HUDEP-2 (cell line): ENCODE measurements at regions not wholly inside any gene's neighbourhood (a gene's known extent, or its start where the extent isn't known, plus 50 kb on each side); places are given as distances from the start of the nearest gene placed in this dataset.
"Not testable (repeated sequence)": the region's sequence is repeated elsewhere in the genome, so short reads cannot be mapped to it uniquely, and the experiment has no call there.

Source experiments
- DNase-seq, 76 experiments: peaks; one replicate each; lab custom pipeline; 2025; ENCODE audit not compliant: unreplicated experiment in 76 of 76; lab: John Stamatoyannopoulos, UW

DNA sequence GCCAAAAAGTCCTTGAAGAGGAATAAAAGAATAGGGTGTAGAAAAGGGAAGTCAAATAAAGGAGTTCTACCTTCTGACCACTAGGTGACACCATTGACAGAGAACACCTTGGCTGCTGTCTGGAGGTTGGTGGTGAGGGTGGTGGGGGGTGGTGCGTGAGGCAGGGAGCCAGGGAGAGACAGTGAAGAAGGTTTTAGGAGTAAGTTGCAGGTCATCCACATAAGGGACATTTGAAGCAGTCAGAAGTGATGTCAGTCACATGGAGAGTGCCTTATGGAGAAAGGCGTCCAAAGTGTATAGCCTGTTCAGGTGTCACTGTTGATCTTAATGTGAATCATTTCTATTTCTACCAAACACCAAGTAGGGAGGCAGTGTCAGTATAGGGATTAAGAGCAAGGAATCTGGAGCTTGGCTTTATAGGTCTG lies 279.3 kb upstream of the DDHD1 start:
- DNase-seq: peak in 7 of 76 experiments; percentile 1 to 21 (median 5)

DNA sequence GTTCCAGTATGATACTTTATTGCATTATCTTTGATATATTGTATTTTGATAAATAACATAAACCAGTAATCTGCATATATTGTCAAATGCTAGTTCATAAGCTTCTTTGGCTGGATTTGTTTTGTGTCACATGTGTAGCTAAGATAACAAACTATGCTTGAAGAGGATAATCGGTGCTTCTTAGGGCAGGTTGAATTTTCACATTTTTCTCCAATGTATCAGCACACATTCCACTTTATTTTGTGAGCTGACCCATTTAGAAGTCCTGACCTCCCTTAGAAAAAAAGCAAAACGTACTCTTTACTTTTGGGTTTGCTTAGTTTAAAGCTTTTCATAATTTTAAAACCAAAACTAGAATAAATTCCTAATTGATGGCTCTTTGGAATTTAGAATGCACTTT lies 277.7 kb upstream of the DDHD1 start:
- no peak for DNase-seq

DNA sequence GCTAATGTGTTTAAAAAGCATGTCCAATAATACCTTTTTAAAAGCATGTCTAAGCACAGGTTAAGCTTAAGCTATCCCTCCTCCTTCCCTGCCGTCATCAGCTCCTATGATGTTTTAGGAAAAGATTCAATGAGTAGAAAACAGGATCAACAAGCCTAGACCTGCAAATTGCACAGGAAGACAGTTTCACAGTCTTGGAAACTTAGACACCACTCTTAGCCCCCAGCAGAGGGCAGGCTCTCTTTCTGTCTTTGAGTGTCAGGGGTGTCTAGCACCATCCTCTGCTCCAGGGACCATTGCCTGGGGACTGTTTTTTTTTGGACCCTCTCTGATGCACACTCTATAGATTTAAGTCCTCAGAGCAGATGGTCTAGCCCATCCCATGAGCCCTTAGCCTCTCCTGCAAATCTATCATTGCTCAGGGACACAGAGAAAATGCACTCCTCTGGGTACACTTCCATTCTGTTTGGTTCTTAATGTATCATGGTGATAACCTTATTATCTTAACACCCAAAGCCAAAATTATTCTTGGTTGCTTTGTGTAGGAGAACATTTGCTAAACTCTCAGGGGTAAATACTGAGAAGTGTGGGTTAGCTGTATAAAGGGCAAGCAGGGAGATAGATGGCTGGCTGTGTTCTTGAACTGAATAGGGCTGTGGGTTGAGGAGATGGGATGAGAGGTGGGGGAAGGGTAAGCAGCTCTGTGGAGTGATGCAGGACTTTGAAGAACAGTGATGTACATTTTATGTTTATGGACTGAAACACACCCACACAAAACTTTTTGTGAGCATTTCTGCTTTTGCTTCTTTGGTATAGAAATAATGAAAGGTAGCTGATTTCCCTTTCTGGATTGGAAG lies 259.9 kb upstream of the DDHD1 start:
- DNase-seq: no peak

DNA sequence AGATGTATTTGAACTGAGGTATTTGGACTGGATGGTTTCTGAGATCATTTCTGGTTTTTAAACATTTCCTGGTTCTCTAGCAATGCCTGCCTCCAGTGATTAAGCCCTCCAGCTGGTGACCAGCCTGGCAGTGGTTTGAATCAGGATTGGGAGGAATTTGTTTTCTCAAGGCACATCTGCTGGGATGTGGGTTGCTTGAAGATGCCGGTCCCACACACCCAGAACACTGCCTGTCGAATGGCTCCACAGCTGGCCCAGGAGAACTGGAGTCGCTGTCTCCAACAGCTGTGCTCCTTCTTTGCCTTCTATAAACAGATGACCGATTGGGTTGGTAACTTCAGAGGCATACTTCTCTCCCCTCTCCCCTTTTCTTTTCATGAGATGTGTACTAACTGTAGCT lies 258.0 kb upstream of the DDHD1 start:
- no peak for DNase-seq

GRCh38 chr14:53409969-53410368 lies 256.8 kb upstream of the DDHD1 start:
- DNase-seq: no peak

GRCh38 chr14:53409289-53409688 lies 256.2 kb upstream of the DDHD1 start:
- no peak for DNase-seq

GRCh38 chr14:53408175-53408879 lies 255.2 kb upstream of the DDHD1 start:
- DNase-seq: no peak

GRCh38 chr14:53406519-53406918 lies 253.4 kb upstream of the DDHD1 start:
- DNase-seq: no peak

DNA sequence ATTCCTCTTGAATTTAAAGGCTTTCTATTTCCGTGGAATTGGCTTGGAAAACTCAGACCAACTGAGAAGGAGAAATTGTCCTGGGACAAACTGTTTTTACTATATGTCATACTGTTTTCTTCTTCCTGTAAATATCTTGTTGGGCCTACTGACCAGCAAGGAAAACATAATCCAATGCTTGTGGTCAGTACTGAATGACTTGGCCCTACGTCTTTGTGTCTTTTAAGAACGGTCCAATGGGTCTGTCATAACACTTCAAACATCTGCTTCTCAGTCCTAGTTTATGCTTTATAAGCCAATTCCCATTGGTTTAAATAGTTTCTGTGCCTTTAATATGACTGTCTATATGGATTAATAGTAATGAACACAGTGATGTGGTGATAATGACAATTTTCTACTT lies 248.5 kb upstream of the DDHD1 start:
- no peak for DNase-seq

DNA sequence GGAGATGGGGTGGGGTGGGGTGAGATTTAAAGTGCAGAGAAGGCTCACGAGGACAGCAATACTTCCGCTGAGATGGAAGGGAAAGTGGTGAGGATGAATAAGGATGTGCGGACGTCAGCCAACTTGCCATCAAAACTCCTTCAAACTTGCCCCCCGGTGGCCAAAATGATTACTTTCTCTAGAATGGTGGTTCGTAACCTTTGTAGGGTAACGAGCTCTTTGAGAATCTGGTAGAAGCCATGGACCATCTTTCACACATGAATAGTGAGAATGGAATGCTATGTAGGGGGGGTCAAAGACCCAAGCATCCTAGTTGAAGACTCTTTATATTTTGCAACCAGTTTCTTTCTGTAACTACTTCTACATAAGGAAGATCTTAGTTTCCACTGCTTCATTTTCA lies 245.9 kb upstream of the DDHD1 start:
- no peak for DNase-seq

DNA sequence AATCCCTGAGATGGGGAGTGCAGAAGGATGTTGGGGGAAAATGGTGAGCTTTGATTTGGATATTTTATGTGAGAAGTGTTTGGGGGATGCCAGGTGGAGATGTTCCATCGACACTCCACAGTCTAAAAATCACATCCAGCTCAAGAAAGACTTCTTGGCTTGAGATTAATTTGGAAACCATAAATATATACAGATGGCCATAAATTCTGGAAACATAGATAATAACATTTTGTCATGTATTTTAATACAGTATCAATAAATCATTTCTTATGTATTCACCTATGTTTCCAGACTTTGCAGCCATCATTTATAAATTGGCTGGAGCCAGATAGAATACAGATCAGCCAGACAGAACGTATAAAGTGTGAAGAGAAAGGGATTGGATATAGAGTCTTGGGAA lies 245.5 kb upstream of the DDHD1 start:
- no peak for DNase-seq

GRCh38 chr14:53395267-53395666 lies 242.1 kb upstream of the DDHD1 start:
- DNase-seq: not testable (repeated sequence)

DNA sequence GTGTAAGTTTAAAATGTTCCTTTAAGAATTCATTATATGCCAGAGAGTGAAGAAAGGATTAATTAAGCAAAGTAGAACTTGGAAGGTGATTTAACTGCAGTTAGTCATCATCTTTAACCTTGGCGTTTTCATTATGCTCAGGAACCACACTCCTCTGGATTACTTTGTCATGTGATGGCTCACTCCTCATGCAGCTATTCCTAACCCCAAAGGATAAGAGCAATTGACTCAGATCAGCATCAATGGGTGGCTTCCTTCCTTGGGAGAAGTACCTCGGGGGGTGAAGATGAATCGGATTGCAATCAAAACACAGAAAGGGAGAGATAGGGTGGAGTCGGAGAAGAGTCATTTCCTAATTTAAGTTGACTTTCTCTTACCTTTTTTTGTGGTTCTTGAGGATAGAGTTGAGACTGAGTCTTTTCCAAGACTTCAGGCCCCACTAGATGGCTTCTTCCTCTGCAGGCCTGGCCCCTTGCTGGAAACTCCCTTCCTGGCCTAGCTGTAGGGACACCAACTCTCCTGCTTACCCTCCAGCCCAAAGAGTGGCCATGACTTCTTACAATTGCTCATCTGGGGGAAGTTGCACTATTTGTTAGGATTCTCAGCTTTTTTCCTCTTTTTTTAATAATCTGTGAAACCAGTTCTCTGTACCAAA lies 238.6 kb upstream of the DDHD1 start:
- DNase-seq: no peak

DNA sequence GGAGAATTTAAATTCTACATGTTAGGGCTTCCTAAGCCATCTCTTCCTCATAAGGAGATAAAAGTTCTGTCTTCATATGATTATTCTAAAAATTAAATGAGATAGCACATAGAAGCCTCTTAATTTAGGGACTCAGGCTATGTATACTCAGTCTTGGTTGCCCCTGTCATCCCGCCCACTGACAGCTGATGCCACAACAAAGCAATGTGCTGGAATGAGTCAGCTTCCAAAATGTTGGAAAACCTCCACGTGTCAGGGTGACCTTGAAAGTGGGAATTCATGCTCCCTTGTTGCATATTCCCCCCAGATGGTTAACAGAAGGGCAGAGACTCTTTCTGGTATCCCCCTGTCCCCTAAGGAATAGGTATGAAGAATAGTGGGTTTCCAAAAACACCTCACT lies 238.0 kb upstream of the DDHD1 start:
- DNase-seq: no peak

- no peak for DNase-seq
Measured at GRCh38 chr14:53390008-53390407, 236.9 kb upstream of the DDHD1 start.

GRCh38 chr14:53389202-53389601 lies 236.1 kb upstream of the DDHD1 start:
- DNase-seq: no peak

DNA sequence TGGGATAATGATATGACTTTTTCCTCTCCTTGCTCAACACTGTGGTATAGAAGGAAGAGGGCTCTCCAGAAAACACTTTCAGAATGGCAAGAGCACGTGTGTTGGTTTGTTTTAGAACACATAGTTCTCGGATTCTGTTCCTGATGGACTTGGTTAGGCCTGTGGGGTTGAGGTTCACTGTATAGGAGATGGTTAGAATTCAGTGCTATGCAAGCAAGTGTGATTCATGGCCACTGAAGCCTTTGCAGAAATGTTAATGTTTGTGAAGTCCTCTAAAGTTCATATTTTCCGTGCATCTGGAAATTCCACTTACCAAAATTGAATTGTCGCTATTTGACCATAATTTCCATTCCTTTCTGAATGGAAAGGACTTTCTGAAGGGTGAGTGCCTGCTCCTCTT lies 233.2 kb upstream of the DDHD1 start:
- DNase-seq: no peak

DNA sequence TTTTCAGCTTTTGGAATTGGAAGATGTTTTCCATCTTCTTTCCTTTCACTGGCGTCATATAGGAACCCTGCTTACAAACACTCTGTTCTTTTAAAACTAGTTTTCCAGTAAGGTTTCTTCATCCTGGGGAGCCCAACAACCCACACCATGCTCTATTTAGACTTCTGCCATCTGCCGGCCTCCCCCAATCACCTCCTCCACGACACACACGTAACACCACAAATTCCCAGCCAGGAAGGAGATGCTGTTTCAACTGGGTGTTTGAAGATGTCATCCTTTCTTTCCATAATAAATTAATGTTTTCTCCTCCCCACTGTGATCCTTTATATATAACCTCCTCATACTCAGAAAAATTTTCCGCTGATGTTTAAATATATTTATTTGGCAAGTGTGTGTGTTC lies 231.4 kb upstream of the DDHD1 start:
- DNase-seq: no peak

GRCh38 chr14:53384073-53384472 lies 230.9 kb upstream of the DDHD1 start:
- no peak for DNase-seq

- no peak for DNase-seq
Measured at GRCh38 chr14:53381895-53382294, 228.8 kb upstream of the DDHD1 start.

- DNase-seq: no peak
Measured at GRCh38 chr14:53380867-53381225, 227.7 kb upstream of the DDHD1 start.
